NB4 (cell line): ENCODE measurements at regions not wholly inside any gene's neighbourhood (a gene's known extent, or its start where the extent isn't known, plus 50 kb on each side); places are given as distances from the start of the nearest gene placed in this dataset.

ENCODE experiments used
- DNase-seq: peaks from one replicate; pipeline ENCODE4 v3.0.0; 2010; ENCODE audit warnings: low read depth
- H3K4me3 ChIP-seq: one replicate; pipeline ENCODE4 v1.5.1; 2011; ENCODE audit warnings: mild to moderate bottlenecking, low read depth, low read length, moderate library complexity
- MYC ChIP-seq: IDR thresholded peaks from 2 replicates; pipeline ENCODE4 v1.6.1; 2011; ENCODE audit warnings: low read depth, low read length
- POLR2A ChIP-seq: IDR thresholded peaks from 2 replicates; pipeline ENCODE4 v1.6.1; 2011; ENCODE audit warnings: mild to moderate bottlenecking; ENCODE audit not compliant: insufficient read length; ENCODE audit errors: extremely low read depth
- TF ChIP-seq, protein P1 (sequence below): IDR thresholded peaks from one replicate; pipeline ENCODE4 v1.5.1; 2012; ENCODE audit warnings: low read depth, low read length
- TF ChIP-seq, protein P2 (sequence below): IDR thresholded peaks from 2 replicates; pipeline ENCODE4 v1.6.1; 2011; ENCODE audit warnings: low read depth, low read length

DNA sequence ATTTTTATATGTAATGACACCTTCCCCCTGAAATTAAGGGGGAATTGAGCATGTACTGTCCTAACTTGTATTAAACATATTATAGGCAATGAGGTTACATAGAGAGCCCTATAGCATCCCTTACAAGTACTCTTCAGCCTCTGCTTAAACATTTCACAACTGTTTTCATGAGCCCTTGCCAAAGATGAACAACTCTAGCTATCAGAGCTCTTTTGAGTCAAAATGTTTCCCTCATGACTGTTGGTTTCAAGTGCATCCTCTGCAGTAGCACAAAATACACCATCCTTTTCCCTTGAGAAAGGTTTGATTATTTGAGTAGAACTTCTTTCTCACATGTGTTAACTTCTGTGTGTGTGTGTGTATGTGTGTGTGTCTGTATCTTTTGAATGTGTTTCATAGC, 1157.6 kb upstream of the CELF2 start:
- no peak overlapping the region for H3K4me3 ChIP-seq
- DNase-seq, result no peak
- TF ChIP-seq, protein P1, sequence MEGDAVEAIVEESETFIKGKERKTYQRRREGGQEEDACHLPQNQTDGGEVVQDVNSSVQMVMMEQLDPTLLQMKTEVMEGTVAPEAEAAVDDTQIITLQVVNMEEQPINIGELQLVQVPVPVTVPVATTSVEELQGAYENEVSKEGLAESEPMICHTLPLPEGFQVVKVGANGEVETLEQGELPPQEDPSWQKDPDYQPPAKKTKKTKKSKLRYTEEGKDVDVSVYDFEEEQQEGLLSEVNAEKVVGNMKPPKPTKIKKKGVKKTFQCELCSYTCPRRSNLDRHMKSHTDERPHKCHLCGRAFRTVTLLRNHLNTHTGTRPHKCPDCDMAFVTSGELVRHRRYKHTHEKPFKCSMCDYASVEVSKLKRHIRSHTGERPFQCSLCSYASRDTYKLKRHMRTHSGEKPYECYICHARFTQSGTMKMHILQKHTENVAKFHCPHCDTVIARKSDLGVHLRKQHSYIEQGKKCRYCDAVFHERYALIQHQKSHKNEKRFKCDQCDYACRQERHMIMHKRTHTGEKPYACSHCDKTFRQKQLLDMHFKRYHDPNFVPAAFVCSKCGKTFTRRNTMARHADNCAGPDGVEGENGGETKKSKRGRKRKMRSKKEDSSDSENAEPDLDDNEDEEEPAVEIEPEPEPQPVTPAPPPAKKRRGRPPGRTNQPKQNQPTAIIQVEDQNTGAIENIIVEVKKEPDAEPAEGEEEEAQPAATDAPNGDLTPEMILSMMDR, result no peak
- no peak for TF ChIP-seq MYC
- no peak for TF ChIP-seq POLR2A
- TF ChIP-seq, protein P2, sequence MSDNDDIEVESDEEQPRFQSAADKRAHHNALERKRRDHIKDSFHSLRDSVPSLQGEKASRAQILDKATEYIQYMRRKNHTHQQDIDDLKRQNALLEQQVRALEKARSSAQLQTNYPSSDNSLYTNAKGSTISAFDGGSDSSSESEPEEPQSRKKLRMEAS, result no peak

DNA sequence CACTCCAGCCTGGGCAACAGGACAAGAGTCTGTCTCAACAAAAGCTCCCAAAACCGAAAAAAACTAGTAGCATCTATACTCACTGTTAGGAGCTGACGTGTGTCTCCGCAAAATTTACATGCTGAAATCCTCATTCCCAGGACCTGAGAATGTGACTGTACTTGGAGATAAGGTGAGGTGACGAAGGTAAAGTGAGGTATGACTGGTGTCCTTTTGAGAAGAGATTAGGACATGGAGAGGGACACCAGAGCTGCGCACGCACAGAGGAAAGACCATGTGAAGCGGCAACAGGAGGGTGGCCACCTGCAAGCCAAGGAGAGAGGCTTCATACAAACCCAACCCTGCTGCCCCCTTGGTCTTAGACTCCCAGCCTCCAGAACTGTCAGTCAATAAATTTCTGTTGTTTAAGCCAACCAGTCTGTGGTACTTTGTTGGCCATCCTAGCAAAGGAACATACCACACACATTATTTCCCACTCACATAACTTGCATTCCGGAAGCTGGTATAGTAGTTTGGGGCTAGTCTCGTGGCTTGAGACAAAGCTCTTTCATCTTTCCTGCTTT, 1154.0 kb upstream of the CELF2 start:
- no peak for DNase-seq
- no peak overlapping the region for H3K4me3 ChIP-seq
- TF ChIP-seq, protein P1, result no peak
- no peak for TF ChIP-seq MYC
- TF ChIP-seq POLR2A, result no peak
- TF ChIP-seq, protein P2, result no peak

DNA sequence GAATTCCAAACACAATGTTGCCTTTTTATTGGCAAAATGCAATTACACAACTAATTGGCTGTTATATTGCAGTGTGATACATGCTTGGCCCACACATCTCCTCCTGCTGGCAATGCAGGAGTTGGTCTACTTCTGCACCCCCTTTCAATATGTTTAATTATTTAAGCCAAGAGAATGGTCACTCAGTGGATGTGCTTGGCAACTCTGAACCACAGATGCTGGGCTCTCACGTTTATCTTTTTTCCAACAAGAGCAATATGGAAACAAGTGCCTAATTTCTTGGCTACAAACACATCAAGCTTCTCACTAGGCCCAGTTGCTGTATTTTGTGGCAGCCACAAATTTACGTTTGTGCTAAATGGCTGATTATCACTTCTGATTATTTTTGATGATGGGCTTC, 1149.2 kb upstream of the CELF2 start:
- no peak overlapping the region for H3K4me3 ChIP-seq
- TF ChIP-seq, protein P2, result no peak
- TF ChIP-seq POLR2A (no peak), MYC (no peak)
- no peak for DNase-seq

DNA sequence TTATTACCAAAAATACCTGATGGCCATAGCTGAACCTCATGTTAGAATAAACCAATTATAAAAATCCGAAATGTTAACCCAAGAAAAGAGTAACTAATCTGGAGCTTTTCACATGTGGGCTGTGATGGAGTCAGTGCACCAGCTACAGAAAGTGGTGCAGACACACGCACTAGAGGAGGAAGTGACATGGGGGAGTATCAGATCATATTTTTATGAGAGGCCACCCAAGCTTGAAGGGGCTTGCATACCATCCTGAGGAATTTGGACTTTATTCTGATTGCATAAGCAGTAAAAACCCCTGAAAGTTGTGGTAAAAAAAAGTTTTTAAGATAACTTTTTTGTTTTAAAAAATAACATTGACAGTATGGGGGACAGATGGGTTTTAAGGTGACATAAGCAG, 1148.5 kb upstream of the CELF2 start:
- H3K4me3 ChIP-seq, result no peak overlapping the region
- DNase-seq, result peak; percentile 31
- no peak for TF ChIP-seq POLR2A
- no peak for TF ChIP-seq MYC
- TF ChIP-seq, protein P2, result no peak
- TF ChIP-seq, protein P1, result no peak

DNA sequence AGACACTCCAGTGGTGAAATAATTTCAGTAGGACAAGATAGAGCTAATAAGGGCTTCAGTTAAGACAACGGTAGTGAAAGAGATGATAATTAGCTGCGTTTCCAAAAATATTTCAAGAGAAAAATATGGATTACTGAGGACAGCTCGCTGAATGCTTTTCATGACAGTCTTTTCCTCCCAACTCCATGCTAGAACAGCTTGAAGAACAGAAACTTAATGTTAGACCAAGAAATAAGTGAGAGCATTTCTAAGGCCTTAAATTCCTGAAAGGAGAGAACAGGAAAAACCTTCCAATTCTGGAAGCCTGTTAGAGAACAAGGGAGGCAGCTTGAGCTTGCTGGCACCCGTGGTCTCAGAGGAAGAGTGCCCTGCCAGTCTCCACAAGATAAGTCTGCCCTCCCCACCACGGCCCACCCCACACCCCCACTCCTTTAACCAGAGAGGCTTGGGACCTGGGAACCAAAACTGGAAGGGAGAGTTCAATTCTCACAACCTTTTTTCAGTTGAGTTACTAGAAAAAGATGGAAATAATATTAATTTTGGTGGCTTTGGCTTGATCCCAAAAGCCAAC, 1148.0 kb upstream of the CELF2 start:
- no peak for DNase-seq
- TF ChIP-seq, protein P2, result no peak
- TF ChIP-seq, protein P1, result no peak
- TF ChIP-seq POLR2A (no peak), MYC (no peak)
- H3K4me3 ChIP-seq, result no peak overlapping the region

DNA sequence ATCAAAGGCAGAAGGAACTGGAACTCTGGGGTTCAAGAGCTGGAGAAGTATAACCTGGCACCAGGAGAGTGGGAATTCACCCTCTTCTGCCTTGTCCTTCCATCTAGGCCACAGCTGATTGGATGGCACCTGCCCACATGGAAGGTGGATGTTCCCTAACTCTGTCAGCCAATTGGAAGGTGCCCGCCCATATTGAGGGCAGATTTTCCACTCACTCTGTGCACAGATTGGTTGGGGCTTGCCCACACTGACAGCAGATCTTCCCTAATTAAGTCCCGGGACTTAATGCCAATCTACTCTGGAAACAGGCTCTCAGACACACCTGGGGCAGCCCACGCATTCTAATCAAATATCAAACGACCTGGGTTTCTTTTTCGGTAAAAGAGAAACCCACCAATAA, 1142.3 kb upstream of the CELF2 start:
- no peak for DNase-seq
- no peak for TF ChIP-seq POLR2A
- no peak for TF ChIP-seq MYC
- TF ChIP-seq, protein P1, result no peak
- H3K4me3 ChIP-seq, result no peak overlapping the region
